Choroid plexus epithelial cell (primary cell): ENCODE measurements at regions not wholly inside any gene's neighbourhood (a gene's known extent, or its start where the extent isn't known, plus 50 kb on each side); places are given as distances from the start of the nearest gene placed in this dataset.
A peak's percentile ranks its signal among the peaks of the same experiment; 100 is the strongest.

Source experiments
- DNase-seq: peaks from one replicate; pipeline ENCODE4 v3.0.0-alpha.2; 2010; ENCODE audit warnings: low read depth
- H3K4me3 ChIP-seq: 2 replicates; pipeline ENCODE4 v1.5.1; 2011; ENCODE audit warnings: low read depth, mild to moderate bottlenecking, control low read depth, low read length, moderate library complexity
- CTCF ChIP-seq: conservative IDR thresholded peaks from 2 replicates; pipeline ENCODE4 v1.5.1; 2011; ENCODE audit warnings: low read depth, mild to moderate bottlenecking, control low read depth, inconsistent platforms, low read length, moderate library complexity

- no peak for TF ChIP-seq CTCF
- no peak for DNase-seq
- no peak overlapping the region for H3K4me3 ChIP-seq
Measured at GRCh38 chr5:141789330-141789729, 88.9 kb downstream of the PCDH1 start.

- TF ChIP-seq CTCF = no peak
- DNase-seq = no peak
- H3K4me3 ChIP-seq = no peak overlapping the region
Measured at GRCh38 chr5:141788296-141788970, 89.8 kb downstream of the PCDH1 start.

- TF ChIP-seq CTCF = no peak
Measured at GRCh38 chr5:141787376-141787775, 90.8 kb downstream of the PCDH1 start.

GRCh38 chr5:141786700-141787099, 91.5 kb downstream of the PCDH1 start:
- DNase-seq = no peak
- TF ChIP-seq CTCF = no peak
- no peak overlapping the region for H3K4me3 ChIP-seq

More at GRCh38 chr5:141787376-141787775, 90.8 kb downstream of the PCDH1 start:
- H3K4me3 ChIP-seq = no peak overlapping the region
- peak; percentile 14 for DNase-seq

- no peak for DNase-seq
- no peak overlapping the region for H3K4me3 ChIP-seq
- TF ChIP-seq CTCF = no peak
Measured at GRCh38 chr5:141785711-141786110, 92.5 kb downstream of the PCDH1 start.

GRCh38 chr5:141785135-141785534, 93.1 kb downstream of the PCDH1 start:
- no peak for DNase-seq
- no peak overlapping the region for H3K4me3 ChIP-seq
- no peak for TF ChIP-seq CTCF

- TF ChIP-seq CTCF = no peak
- no peak for DNase-seq
- H3K4me3 ChIP-seq = no peak overlapping the region
Measured at GRCh38 chr5:141784529-141784928, 93.7 kb downstream of the PCDH1 start.
